NCI-H2029 (cell line): ENCODE measurements at regions not wholly inside any gene's neighbourhood (a gene's known extent, or its start where the extent isn't known, plus 50 kb on each side); places are given as distances from the start of the nearest gene placed in this dataset.

Experiments used
- DNase-seq: peaks from one replicate; lab custom pipeline; 2025; lab: John Stamatoyannopoulos, UW

DNA sequence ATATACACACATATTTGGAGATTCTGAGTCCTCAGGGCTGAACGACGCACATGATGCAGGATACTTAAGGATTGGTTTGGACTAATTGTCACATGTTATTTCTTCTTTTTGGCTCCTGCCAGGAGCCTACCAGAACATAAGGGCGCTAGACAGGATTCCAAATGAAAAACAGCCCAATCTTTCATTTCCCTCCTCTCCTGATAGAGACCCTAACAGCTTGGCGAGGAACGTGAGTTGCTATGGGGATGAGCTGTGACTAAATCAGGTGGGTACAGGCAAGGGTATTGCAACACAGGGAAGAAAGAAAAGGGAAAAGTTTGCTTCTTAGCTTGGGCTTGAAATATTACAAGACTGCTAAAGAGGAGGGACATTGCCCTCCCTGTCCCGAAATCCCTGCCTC, 109.9 kb downstream of the AIPL1 start:
- no peak for DNase-seq

DNA sequence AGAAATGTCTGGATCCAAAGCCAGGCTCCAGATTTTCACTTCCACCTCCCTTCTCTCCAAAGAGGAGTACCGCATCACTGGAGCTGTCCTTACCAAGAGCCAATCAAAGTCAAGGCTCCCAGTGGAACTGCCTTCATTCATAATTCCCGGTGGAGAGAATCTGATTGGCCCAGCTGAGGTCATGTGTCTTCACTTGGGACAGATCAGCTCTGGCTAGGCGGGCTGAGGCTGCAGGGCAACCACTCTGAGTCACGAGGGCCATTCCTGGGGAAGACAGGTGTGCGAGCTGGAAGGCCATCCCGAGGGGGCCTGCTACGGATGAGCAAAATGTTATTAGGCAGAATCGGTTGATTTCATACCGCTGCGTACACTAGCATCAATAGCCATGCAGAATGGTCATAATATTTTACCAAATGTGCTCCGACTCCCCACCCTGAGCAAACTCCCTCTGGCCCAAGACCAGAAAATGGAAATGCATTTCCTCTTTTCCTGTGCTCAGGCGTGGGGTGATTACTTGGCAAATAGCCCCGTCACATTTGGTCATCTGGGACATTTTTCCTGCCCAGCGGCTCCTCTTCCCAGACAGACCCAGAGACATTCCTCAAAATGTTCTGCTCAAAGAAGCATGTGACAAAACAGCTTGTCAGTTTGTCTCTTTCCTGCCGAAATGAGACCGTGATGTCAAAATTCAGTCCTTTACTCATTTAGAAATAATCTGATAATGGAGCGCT, 111.1 kb downstream of the AIPL1 start:
- peak; percentile 40 for DNase-seq

DNA sequence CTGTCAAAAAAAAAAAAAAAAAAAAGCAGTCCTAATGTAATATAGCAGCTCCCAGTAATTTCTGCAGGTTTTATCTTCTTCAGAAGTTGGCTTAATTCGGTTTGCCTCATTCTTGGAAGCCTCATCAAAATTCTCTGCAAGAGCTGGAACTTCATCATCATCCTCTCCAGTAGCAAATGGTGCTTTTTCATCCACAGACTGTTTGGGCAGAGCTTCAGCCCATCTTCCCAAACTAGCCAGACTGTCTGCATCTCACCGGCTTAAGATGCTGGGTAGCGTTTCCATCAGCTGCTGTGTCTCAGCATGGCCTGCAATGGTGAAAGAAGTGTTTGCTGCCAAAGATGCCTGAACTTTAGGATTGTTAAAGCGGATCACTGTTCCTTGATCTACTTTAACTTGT, 112.6 kb downstream of the AIPL1 start:
- DNase-seq, result no peak

DNA sequence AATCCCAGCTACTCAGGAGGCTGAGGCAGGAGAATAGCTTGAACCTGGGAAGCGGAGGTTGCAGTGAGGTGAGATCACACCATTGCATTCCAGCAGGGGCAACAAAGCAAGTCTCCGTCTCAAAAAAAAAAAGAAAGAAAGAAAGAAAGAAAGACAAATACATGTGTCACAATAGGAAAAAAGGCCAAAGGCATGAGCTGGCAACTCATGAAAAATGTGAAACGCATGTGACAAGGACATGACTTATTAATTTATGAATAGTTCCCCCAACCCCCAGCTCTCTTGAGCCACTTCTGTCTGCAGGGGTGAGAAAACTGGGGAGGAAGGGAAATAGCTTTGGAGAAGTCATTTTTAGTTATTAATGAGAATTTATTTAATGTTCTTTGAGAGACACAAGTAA, 120.6 kb downstream of the AIPL1 start:
- no peak for DNase-seq

DNA sequence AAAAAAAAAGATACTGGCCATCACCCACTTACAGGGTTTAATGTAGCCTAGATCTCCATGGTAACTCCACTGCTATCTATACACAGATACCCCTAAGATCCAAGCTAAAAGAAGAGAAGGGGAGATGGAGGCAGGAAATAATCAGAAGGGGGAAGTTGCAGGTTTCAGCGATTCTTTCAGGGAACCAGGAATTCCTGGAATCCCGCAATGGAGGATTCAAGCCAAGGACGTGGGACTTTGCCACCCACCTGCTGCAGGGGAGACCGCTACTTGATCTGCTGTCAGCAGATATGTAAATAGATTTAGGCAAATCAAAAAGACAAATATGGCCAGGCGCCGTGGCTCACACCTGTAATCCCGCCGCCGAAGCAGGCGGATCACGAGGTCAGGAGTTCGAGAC, 121.1 kb downstream of the AIPL1 start:
- no peak for DNase-seq

DNA sequence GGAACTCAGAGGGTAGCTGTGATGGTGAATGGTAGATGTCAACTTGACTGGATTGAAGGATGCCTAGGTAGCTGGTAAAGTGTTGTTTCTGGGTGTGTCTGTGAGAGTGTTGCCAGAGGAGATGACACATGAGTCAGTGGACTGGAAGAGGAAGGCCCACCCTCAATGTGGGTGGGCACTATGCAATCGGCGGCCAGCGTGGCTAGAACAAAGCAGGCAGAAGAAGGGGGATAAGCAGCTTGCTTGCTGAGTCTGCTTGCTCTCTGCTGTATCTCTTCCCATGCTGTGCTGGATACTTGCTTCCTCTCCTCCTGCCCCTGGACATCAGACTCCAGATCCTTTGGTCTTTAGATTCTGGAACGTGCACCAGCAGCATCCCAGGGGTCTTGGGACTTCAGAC, 128.1 kb downstream of the AIPL1 start:
- no peak for DNase-seq

DNA sequence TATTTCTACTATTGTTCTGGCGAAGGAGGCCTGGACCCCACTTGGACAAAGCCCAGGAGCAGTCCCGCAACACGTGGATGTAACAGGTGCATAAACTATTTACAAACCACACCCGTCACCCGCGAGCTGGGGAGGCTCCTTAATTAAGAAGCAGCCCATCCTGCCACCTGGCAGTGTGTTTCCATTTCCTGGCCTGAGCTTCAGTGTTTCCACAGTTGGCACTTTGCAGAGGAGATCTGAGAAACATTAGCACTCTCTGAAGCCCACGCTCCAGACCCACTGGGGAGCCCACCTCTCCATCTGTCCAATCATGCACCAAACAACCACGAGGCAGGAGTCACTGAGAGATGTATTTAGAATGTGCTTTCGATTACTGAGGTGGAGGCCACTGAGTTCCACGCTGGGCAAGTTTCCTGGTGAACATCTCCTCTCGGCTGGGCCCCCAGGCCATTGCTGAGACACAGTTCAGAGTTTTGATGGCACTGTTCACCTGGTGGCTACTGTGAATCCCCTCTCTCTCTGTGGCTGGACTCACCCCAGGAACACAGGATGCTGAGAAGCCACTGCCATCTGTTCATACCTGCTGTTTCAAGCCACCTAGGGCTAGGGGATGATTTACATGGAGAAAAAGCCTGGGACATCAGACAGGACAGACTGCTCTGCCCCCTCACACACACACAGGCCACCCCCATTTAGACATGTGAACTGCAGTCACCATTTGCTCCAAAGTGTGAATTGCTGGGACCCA, 129.1 kb downstream of the AIPL1 start:
- peak; percentile 8 for DNase-seq

DNA sequence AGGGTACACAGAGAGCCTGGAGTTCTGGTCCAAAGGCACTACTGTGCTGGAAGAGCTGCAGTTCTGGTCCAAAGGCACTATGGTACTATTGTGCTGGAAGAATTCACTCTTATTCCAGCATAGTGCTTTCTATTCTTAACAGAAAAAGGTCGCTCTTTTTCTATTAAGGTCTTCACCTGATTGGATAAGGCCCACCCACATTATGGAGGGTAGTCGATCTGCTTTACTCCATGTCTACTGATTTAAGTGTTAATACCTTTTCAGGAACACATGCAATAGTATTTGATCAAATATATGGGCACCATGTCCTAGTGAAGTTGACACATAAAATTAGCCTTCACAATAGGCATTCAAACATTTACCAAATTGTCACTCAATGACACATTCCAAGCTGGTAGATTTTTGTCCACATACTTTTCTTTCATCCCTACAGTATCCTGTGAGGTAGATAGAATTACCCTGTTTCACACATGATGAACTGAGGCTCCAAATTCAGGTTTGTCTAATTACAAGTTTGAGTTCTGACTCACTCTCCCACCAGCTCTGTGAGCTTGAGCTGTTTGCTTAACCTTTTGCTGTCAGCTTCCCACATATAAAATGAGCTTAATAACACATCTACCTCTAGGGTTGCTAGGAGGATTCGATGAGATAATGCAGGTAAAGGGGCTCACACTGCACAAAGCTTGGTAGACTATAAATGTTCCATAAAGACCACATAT, 129.9 kb downstream of the AIPL1 start:
- no peak for DNase-seq

DNA sequence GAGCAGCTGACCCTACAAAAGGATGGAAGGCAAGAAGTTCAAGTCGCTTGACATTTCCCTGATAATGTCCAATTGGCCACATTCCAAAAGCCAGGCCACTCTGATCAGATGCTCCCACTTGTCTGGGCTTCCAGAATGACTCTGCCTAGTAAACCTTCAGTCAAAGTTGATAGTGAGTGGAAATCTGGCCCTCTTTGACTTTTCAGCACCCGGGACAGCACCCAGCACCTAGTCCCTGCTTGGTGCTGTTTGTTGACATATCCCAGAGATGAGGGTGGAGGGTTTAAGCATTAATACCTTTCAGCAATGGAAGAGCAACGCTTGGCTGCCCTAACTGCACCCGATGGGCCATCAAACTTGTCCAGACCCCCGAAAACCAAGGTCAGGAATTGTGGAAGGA, 131.3 kb downstream of the AIPL1 start:
- no peak for DNase-seq

DNA sequence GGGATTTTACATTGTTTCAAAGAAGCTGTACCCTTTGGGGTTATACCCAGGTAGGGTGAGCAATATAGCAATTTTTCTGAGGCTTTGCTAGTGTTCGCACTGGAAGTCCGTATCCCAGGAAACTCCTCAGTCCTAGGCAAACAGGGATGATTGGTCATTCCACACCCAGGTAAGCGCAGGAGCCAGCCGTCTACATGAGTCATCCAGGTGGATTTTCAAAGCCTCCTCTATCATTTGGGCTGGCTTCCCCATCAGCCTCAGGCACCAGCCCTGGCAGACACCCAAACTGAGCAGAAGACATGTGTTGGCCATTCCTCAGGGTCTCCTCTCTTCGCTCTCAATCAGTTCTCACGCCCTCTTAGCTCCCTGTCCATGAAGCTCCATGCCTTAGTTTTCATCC, 135.6 kb downstream of the AIPL1 start:
- DNase-seq, result no peak

DNA sequence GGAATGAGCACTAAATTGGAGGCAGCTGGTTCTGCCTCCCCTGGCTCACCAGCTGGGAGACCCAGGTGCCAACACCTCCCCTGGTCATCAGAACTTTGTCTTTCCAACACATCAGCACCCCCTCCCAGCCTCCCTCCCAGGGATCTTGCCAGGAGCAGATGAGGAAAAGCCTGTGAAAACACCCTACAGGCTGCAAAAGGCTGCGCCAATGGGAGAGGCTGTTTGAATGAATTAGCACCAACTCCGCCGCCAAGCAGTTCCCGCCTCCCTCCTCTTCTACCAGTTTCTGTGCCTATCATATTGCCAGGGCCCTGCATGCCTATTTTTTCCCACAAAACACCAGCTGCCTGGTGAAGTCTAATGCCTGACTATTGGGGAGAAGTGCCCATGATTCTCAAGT, 137.0 kb downstream of the AIPL1 start:
- DNase-seq, result no peak

DNA sequence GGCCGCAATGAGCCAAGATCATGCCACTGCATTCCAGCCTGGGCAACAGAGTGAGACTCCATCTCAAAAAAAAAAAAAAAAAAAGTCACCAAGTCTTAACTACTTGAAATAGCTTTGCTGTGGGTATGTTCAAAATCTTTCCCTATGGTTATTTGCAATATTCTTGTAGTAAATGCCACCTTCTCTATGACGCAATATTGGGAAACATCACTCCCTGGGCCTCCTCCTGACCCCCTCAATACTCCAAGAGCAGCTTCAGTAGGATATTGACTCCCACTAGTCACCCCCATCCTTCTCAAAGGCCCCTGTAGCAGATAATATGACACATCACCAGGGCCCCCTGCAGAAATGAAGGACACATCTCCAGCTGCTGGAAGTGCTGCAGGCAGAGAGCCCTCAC, 137.8 kb downstream of the AIPL1 start:
- DNase-seq, result no peak

DNA sequence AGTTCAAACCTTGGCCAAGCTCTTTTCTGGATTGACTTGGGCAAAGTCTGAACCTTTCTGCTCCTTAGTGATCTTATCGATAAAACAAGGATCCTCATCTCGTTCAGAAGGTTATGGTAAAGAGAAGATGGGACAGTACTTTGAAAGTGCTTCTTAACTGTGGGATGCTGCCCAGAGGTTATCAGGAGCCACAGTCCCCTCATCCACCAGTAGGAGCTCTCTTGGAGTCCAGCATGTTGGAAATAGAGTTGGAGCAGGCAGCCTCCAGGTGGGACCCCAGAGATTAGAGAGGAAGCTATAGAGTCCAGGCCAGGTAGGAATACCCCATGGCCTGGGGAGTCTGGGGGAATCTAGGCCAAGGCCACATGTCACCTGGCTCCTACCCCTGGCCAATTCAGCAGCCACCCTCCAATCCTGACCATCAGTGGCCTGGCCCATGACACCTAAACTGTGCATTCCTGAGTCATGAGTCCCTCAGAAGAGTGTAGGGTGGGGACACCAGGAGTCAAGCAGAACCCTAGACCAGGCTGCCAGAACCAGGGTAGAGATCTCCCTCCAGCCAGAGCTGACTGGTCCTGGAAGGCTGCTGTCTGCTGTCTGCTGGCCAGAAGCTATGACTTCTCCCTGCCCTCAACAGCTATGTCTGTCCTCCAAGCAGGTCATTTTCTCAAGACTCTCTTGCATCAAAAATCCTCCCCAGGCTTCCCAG, 144.3 kb downstream of the AIPL1 start:
- no peak for DNase-seq

DNA sequence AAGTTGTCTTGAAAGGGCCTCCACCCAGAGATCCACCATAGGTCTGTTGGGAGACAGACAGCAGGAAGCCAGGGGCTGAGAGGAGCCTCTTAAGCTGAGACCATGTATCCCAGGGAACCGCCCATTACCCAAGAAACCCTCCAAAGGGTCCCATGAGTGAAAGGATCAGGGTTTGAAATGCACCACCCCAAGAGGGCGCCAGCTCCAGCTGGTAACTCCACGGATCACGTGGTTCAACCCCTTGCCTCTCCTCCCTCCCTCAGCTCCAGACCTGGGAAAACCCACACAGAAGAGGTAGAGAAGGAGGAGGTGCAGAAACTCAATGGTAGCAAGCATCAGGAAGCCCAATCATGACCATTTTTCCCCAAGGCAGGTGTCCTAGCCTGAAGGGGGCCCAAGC, 148.7 kb downstream of the AIPL1 start:
- no peak for DNase-seq

DNA sequence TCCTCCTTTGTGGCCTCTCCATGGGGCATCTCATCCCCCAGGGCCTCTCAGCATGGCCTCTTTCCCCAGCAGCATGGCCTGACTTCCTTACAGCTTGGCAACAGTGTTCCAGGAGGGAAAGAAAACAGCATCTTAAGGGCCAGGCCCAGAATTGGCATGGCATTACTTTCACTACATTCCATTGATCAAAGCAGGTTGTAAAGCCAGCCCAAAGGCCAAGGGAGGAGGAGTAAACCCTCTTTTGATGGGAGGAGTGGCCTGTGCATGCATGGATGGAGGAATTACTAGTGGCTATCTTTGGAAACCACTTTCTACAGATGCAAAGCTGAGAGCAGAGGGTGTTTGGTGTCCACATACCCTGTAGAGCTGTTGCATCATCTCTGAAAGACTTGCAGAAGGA, 149.4 kb downstream of the AIPL1 start:
- no peak for DNase-seq

DNA sequence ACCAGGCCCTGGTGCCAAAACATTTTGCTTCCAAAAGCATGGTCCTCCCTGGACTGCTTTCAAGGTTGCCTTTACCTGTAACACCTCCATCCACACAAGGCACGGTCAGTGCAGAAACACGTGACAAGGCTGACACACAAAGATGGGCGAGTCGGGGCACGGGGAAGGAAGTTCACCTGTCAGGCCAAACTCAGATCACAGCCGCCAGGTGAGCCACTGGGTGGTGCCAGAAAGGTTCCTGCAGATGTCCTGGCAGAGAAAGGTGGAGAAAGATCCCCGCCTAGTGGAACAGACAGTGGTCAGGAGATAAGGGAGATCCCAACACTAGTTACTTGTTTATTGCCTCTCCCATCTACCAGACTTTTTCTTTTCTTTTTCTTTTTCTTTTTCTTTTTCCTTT, 155.3 kb downstream of the AIPL1 start:
- DNase-seq, result peak; percentile 13

DNA sequence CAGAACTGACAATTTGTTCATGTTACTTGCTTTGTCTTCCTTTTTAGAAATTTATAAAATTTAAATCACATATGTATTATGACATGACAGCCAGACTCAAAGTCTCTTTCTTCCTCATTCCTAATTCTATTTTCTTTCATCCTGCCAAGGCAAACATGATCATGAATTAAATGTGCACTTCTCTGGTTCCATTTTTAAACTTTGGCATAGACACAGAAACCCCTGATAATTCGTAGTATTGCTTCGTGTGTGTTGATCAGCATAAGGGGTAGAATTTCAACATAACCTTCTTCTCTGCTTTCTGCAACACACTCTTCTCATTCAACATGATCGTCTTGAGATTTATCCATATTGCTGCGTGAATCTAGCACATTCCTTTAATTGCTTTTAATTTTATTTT, 156.5 kb downstream of the AIPL1 start:
- DNase-seq, result no peak

DNA sequence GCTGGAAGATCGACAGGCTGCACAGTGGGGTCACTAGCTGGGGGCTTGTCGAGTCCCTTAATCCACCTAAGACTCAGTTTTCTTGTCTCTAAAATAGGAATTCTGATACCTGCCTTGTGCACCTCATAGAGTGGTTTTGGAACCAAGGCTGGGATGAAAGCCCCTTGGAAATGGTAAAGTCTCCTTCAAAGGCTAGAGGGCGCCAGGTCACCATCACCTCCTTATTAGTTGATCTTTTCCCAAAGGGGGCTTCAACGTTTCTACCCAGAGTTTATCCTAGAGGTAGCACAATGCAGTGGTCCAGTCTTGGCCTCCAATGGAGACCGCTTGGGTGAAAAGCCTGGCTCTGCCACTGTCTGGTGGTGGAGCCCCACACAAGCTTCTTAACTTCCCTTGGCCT, 158.2 kb downstream of the AIPL1 start:
- DNase-seq, result no peak

DNA sequence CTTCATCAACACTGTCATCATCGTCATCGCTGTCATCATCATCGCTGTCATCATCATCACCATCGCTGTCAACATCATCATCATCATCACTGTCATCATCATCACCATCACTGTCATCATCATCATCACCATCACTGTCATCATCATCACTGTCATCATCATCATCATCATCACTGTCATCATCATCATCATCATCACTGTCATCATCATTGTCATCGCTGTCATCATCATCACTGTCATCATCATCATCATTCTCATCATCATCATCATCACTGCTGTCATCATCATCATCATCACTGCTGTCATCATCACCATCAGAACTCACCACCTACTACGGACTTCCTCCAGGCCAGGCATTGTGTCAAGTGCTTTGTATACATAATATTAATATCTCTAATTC, 160.6 kb downstream of the AIPL1 start:
- DNase-seq, result no peak

DNA sequence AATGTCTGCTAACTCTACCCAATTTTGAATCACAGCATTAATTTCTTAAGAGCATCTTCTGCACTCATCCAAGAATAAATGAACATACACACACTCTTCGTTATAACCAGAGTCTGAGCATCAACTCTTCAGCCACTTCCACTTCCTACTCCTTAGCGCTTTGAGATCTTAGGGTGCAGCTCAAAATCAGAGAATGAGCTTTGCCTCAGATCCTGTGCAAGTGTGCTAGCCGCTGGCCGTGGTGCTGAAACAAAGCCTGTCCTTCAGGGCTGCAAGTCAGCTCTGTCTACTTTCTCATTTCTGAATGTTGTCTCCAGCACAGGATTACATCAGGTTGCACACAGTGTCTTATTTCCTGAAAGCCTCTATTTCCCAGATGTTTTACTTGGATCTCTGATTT, 165.4 kb downstream of the AIPL1 start:
- no peak for DNase-seq

DNA sequence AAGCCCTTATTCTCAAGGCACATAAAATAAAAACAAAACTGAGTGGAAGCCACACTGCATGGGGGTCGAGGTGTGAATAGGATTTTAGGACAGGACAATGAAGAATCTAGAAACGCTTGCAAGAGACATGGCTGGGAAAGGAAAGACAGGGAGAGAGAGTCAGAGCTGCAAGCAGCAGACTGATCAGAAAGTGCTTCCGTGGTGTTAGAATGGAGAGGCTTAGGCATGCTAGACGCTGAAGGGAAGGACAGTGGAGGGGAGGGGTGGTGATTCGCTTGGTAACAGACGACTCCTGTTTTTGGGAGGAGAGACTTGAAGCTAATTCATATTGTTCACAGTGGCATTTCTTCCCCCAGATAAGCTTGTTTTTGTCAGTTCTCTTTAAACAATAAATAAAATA, 173.5 kb downstream of the AIPL1 start:
- no peak for DNase-seq

DNA sequence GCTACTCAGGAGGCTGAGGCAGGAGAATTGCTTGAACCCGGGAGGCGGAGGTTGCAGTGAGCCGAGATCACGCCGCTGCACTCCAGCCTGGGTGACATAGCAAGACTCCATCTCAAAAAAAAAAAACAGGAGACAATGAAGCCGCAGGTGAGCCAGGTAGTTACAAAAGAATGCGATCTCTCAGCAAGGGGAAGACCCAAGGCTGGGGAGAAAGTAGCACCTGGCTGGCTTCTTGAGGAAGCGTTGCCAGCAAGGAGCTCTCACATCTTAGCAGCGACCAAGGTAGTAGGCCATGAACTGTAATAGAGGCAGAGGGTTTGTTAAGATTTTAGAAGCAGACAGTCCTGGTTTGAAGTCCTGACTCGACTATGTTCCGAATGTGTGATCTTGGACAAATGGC, 175.0 kb downstream of the AIPL1 start:
- DNase-seq, result no peak

DNA sequence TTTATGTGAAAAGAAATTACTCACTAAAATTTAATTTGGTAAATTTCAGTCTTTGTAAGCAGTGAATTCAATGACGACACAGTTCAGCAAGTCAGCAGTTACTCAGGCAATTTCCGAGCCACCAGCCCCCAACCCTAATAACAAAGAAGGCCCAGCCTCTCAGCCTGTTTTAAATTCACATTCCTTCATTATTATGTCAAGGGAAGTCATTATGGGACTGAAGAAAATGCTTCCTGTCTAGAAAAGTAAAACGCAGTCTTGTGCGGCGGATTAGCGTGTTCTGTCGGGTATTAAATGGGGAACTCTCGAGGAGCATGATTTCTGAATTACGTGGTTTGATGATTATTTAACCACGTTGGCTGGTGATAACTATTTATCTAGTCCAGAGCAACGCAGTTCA, 177.6 kb downstream of the AIPL1 start:
- DNase-seq, result no peak
